Tibial artery (tissue), 4 donors: ENCODE measurements at regions not wholly inside any gene's neighbourhood (a gene's known extent, or its start where the extent isn't known, plus 50 kb on each side); places are given as distances from the start of the nearest gene placed in this dataset.

Source experiments
- DNase-seq, 2 donors: peaks; one replicate each; pipeline ENCODE4 v3.0.0-alpha.2; 2019
- H3K27ac ChIP-seq, 2 donors: fragments of 200-600 bp; sonication (generic) in 1 of 2; 1 replicate in 1 of 2; 2 replicates in 1 of 2; pipeline ENCODE4 v1.5.1; 2018 to 2019; ENCODE audit warnings: mild to moderate bottlenecking in 1 of 2
- H3K27me3 ChIP-seq, 2 donors: fragments of 200-600 bp; sonication (generic) in 1 of 2; one replicate each; pipeline versions ENCODE4 v1.5.1 to v1.6.0; 2016 to 2019
- H3K36me3 ChIP-seq, 3 donors: fragments of 200-600 bp; sonication (generic) in 2 of 3; one replicate each; pipeline ENCODE4 v1.5.1; 2016 to 2019; ENCODE audit warnings: mild to moderate bottlenecking in 2 of 3
- H3K4me1 ChIP-seq, 4 donors: fragments of 200-600 bp; sonication (generic) in 2 of 4; 1 replicate in 3 of 4; 2 replicates in 1 of 4; pipeline ENCODE4 v1.5.1; 2016 to 2019
- H3K4me3 ChIP-seq, 2 donors: fragments of 200-600 bp; sonication (generic) in 1 of 2; 1 replicate in 1 of 2; 2 replicates in 1 of 2; pipeline ENCODE4 v1.5.1; 2018 to 2019; ENCODE audit warnings: mild to moderate bottlenecking in 2 of 2
- H3K9me3 ChIP-seq, 3 donors: fragments of 200-600 bp; sonication (generic) in 1 of 3; one replicate each; pipeline ENCODE4 v1.5.1; 2016 to 2019
- CTCF ChIP-seq, 2 experiments: fragments of 200-600 bp in 1 of 2; fragments of 450-650 bp in 1 of 2; IDR thresholded peaks; one replicate each; pipeline ENCODE4 v1.5.1; 2017 to 2019; ENCODE audit warnings: antibody characterized with exemption in 2 of 2, mild to moderate bottlenecking in 1 of 2, moderate library complexity in 1 of 2
- intact Hi-C: fragments of 100-400 bp; cut with DNase I; formaldehyde crosslinking; loops from one replicate; pipeline ENCODE4 v1.15.0; 2023; ENCODE audit warnings: low total_unique reads

GRCh38 chr9:74317235-74317634, 179.9 kb upstream of the RORB start:
- Histone ChIP-seq H3K4me3 (no peak overlapping the region), H3K9me3 (no peaks in the 10 kb centered on the region), H3K27me3 (no peaks in the 10 kb centered on the region), H3K36me3 (no peaks in the 10 kb centered on the region), H3K27ac (no peak overlapping the region), H3K4me1 (no peaks in the 10 kb centered on the region)
- DNase-seq = no peak
- intact Hi-C loops = no loop called here
- TF ChIP-seq CTCF (IDR thresholded peaks at IDR 0.05) = no peak

DNA sequence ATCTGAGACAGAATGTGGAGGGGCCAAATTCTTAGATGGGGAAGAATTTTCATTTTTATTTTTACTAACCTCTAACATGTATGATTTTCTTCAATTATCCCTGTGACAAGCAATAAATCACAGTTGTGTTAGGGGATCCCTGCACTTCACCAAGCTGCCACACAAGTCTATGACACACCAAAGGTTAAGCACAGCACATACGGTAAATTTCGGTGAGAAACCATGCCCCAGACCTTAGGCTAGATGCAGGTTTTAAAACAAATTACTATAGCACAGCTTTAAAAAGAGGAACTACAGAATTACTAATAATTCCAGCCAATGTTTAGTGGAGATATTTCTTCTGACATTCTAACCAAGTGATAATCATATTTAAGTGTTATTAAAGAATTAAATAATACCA, 175.7 kb upstream of the RORB start:
- H3K9me3 ChIP-seq = no peaks in the 10 kb centered on the region
- TF ChIP-seq CTCF (IDR thresholded peaks at IDR 0.05) = no peak
- no peak for DNase-seq
- H3K4me1 ChIP-seq = peaks cover 0 to 17% (median 1%) of the 10 kb centered on the region in 4 donors
- H3K4me3 ChIP-seq = no peak overlapping the region
- H3K27ac ChIP-seq = no peak overlapping the region
- H3K36me3 ChIP-seq = no peaks in the 10 kb centered on the region
- intact Hi-C loops = no loop called here
- no peaks in the 10 kb centered on the region for H3K27me3 ChIP-seq

GRCh38 chr9:74322661-74323314, 174.3 kb upstream of the RORB start:
- intact Hi-C loops = no loop called here
- DNase-seq = no peak
- Histone ChIP-seq H3K4me1 (peaks cover 0 to 17% (median 1%) of the 10 kb centered on the region in 4 donors), H3K27ac (no peak overlapping the region), H3K36me3 (no peaks in the 10 kb centered on the region), H3K27me3 (no peaks in the 10 kb centered on the region), H3K4me3 (no peak overlapping the region), H3K9me3 (no peaks in the 10 kb centered on the region)
- no peak for TF ChIP-seq CTCF (IDR thresholded peaks at IDR 0.05)

GRCh38 chr9:74330487-74331214, 166.5 kb upstream of the RORB start:
- Histone ChIP-seq H3K4me3 (no peak overlapping the region), H3K36me3 (no peaks in the 10 kb centered on the region), H3K4me1 (peaks cover 0 to 18% (median 0%) of the 10 kb centered on the region in 4 donors), H3K27me3 (no peaks in the 10 kb centered on the region), H3K27ac (no peak overlapping the region), H3K9me3 (no peaks in the 10 kb centered on the region)
- intact Hi-C loops = no loop called here
- no peak for DNase-seq
- no peak for TF ChIP-seq CTCF (IDR thresholded peaks at IDR 0.05)

DNA sequence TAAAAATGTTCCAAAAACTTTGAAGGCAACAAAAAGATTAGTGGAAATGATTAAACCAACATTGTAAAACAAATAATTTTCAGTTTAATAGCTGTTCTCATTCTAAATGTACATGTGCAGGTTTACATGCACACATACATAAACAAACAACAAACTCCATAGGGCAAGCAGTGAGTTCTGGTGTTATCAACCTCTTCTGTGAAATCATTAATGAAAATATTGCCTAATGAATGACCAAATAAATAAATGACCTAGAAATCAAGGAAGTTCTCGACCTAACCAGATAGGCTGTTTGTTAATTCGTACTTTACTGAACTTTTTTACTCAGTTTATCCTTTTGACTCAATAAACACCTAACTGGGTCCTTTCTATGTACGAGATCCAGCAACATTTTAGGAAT, 165.5 kb upstream of the RORB start:
- H3K4me3 ChIP-seq = no peak overlapping the region
- TF ChIP-seq CTCF (IDR thresholded peaks at IDR 0.05) = no peak
- H3K9me3 ChIP-seq = no peaks in the 10 kb centered on the region
- no peak overlapping the region for H3K27ac ChIP-seq
- H3K4me1 ChIP-seq = peaks cover 0 to 15% (median 0%) of the 10 kb centered on the region in 4 donors
- H3K27me3 ChIP-seq = no peaks in the 10 kb centered on the region
- DNase-seq = no peak
- no peaks in the 10 kb centered on the region for H3K36me3 ChIP-seq
- intact Hi-C loops = no loop called here
